ENCODE measurements at regions not wholly inside any gene's neighbourhood (a gene's known extent, or its start where the extent isn't known, plus 50 kb on each side); places are given as distances from the start of the nearest gene placed in this dataset.

GRCh38 chr14:89011355-89012281 lies 187.2 kb downstream of the TTC8 start:
- ChIA-PET POLR2A (no interaction called here), CTCF (interaction anchor here (0.6 to 2.4 kb wide), 5 partner anchors 13 to 1191 kb away, joined by 3 to 8 read pairs (median 5); no protein-coding TSS in a partner anchor)
- DNase-seq (ENCODE audit: low read depth): no peak
- Histone ChIP-seq H3K27me3 (ENCODE audit: control insufficient read depth, insufficient read depth, low read length) (no peaks in the 10 kb centered on the region), H3K4me3 (ENCODE audit: low read depth, low read length) (no peak overlapping the region), H3K36me3 (ENCODE audit: control insufficient read depth, insufficient read depth, low read length) (no peaks in the 10 kb centered on the region)
- TF ChIP-seq, protein P1, sequence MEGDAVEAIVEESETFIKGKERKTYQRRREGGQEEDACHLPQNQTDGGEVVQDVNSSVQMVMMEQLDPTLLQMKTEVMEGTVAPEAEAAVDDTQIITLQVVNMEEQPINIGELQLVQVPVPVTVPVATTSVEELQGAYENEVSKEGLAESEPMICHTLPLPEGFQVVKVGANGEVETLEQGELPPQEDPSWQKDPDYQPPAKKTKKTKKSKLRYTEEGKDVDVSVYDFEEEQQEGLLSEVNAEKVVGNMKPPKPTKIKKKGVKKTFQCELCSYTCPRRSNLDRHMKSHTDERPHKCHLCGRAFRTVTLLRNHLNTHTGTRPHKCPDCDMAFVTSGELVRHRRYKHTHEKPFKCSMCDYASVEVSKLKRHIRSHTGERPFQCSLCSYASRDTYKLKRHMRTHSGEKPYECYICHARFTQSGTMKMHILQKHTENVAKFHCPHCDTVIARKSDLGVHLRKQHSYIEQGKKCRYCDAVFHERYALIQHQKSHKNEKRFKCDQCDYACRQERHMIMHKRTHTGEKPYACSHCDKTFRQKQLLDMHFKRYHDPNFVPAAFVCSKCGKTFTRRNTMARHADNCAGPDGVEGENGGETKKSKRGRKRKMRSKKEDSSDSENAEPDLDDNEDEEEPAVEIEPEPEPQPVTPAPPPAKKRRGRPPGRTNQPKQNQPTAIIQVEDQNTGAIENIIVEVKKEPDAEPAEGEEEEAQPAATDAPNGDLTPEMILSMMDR (IDR thresholded peaks at IDR 0.05; ENCODE audit: insufficient read depth, low read depth, low read length): no peak

- no peaks in the 10 kb centered on the region; the same call in 1 of the 2 replicates for H3K27me3 ChIP-seq (ENCODE audit: control insufficient read depth, insufficient read depth, low read length)
- no peak for DNase-seq (ENCODE audit: low read depth)
- CTCF ChIA-PET: interaction anchor here (0.6 to 2.4 kb wide), 7 partner anchors 12 to 1192 kb away, joined by 3 to 8 read pairs (median 4); no protein-coding TSS in a partner anchor
- TF ChIP-seq, protein P1 (IDR thresholded peaks at IDR 0.05; ENCODE audit: insufficient read depth, low read depth, low read length): no peak
- no peaks in the 10 kb centered on the region for H3K36me3 ChIP-seq (ENCODE audit: control insufficient read depth, insufficient read depth, low read length)
- POLR2A ChIA-PET: no interaction called here
- H3K4me3 ChIP-seq (ENCODE audit: low read depth, low read length): no peak overlapping the region
These were observed 188.0 kb downstream of the TTC8 start for GRCh38 chr14:89012282-89013097.

DNA sequence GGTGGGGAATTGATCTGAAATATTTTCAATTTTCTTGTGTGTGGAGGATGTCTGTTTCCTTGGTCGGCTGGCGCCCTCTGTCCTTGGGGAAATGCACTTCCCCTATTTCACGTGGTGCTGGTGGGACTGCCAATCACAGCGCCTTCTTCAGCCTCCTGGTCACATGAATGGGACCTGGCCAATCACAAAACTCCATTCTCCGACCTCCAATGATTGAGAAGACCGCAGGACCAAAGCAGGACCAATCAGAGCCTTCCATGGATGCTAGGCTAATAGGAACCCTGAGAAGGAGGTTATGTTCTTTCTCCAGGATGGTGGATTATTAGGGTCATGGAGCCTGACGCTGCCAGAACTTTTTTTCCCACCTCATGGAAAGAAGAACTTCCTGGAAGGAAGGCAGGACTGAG lies 188.7 kb downstream of the TTC8 start:
- Histone ChIP-seq H3K27me3 (ENCODE audit: control insufficient read depth, insufficient read depth, low read length) (no peaks in the 10 kb centered on the region; the same call in 1 of the 2 replicates), H3K36me3 (ENCODE audit: control insufficient read depth, insufficient read depth, low read length) (no peaks in the 10 kb centered on the region), H3K4me3 (ENCODE audit: low read depth, low read length) (no peak overlapping the region)
- ChIA-PET CTCF (interaction anchor here (1.6 to 2.4 kb wide), 3 partner anchors 8 to 345 kb away, joined by 4 to 8 read pairs (median 4); no protein-coding TSS in a partner anchor), POLR2A (no interaction called here)
- DNase-seq (ENCODE audit: low read depth): no peak
- TF ChIP-seq, protein P1 (IDR thresholded peaks at IDR 0.05; ENCODE audit: insufficient read depth, low read depth, low read length): no peak

DNA sequence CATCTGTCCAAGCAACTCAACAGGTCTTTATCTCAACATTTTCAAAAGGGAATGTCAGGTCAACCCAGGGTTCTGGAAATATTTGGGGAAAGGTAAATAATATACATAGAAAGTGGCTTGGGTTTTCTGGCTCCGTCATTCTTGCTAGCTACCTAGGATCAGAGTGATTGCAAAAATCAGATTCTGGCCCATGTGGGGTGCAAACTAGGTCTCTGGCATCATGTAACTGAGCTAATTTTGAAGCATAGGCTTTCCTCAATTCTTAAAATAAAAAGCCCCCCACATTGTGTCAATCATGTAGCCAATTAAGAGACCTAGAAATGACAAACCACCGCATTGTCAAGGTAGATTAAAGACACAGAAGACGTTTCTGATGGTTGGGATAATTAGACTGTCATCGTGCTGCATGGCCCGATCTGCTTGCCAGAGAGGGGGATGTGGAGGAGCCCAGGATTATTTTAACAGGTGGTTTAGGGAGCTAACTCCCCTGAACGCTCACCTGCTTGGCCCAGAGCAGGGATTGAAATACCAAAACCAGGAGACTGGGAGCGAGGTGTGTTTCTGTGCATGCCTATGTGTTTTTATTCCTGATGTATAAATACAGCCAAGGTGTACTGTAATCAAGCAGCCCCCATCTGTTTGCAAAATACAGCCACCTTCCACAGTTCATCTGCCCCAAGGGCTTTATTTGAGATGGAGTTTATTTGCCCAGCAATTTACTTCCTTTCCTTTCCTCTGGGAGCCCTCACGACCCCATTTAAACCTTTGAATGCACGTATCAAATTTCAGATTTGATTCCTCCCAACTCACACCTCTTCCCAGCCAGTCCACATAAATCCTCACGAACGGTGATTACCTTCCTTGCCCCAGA lies 189.5 kb downstream of the TTC8 start:
- no peak for DNase-seq (ENCODE audit: low read depth)
- no peaks in the 10 kb centered on the region for H3K36me3 ChIP-seq (ENCODE audit: control insufficient read depth, insufficient read depth, low read length)
- POLR2A ChIA-PET: no interaction called here
- CTCF ChIA-PET: interaction anchor here (0.6 to 2.4 kb wide), 4 partner anchors 9 to 400 kb away, joined by 3 to 8 read pairs (median 4); no protein-coding TSS in a partner anchor
- TF ChIP-seq, protein P1 (IDR thresholded peaks at IDR 0.05; ENCODE audit: insufficient read depth, low read depth, low read length): no peak
- no peaks in the 10 kb centered on the region; the same call in 1 of the 2 replicates for H3K27me3 ChIP-seq (ENCODE audit: control insufficient read depth, insufficient read depth, low read length)
- no peak overlapping the region for H3K4me3 ChIP-seq (ENCODE audit: low read depth, low read length)

Measured in BJ (cell line).